Suppressor macrophage treated with lipopolysaccharide for 1 hour (primary cell): ENCODE measurements at regions not wholly inside any gene's neighbourhood (a gene's known extent, or its start where the extent isn't known, plus 50 kb on each side); places are given as distances from the start of the nearest gene placed in this dataset.
A peak's percentile ranks its signal among the peaks of the same experiment; 100 is the strongest.
"Not testable (repeated sequence)": the region's sequence is repeated elsewhere in the genome, so short reads cannot be mapped to it uniquely, and the experiment has no call there.

Experiments used
- DNase-seq, 3 donors: peaks; one replicate each; pipeline ENCODE4 v3.0.0-alpha.2; 2020 to 2022

DNA sequence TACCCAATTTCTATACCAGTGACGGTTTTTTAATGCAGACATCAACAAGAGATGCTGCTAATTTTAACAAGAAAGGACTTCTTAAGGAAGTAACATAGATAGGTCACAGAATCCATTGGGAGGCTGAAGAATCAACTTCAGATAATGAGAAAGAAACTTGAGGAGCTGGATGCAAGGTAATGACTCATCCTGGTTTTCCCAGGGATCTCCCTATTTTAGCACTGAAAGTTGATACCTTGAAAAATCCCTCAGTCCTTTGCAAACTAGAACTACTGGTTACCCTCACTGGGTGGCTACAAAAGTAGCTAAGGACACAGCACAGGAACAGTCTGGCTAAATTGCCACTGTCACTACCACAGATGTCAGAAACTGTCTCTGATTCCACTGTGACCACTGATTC lies 561.9 kb downstream of the FLRT2 start:
- DNase-seq = no peak

DNA sequence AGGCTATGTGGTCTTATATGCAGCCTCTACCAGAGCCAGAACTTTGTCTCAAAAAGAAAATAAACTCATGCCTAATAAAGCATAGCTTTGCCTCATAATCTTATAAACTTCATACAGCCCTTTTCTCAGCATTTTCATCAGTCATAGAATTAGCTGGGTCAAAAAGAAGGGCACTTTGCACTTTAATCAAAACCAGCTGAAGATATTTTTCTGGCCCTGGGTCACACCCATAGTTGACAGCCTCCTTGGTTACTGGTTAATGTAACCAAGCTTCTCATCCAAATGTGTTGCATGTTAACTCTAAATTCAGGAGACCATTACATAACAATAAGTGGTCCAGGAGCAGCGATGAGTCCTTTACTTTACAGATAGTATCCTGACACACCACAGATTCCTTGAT lies 558.2 kb downstream of the FLRT2 start:
- no peak for DNase-seq

DNA sequence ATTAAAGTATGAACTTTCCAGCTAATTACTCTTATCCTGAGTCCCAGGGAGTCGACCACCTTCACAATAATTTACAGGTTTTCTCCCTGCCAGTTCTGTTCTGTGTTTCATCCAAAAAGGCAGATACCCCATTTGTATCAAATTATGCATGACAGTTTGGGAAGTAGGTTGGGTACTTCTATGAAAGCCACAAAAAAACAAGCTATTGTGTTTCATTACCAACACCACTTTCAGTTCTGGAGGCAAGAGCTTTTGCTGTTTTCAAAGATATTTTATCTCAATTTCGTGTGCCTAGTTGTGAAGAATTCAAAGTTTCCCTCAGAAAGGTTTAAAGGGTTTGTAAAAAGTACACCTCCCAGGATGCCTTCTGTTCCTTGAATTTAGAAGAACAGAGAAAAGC lies 557.4 kb downstream of the FLRT2 start:
- DNase-seq = no peak

DNA sequence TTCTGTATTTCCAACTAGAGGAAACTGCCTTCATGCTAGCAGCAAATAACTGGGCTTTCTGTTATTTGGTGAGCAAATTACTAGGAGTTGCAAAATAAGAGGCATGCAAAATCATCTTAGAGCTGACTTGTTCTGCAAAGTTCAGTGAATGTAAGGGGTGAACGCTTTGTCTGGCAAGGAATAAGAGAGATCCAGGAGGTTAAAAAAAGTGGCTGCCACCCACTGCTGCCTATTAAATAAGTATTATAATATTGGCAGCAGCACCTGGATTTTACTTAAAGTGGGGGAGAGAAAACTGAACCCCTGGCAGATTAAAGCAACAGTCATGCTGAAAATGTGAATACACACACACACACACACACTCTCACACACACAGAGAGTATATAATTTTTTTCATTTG lies 557.0 kb downstream of the FLRT2 start:
- DNase-seq = no peak

DNA sequence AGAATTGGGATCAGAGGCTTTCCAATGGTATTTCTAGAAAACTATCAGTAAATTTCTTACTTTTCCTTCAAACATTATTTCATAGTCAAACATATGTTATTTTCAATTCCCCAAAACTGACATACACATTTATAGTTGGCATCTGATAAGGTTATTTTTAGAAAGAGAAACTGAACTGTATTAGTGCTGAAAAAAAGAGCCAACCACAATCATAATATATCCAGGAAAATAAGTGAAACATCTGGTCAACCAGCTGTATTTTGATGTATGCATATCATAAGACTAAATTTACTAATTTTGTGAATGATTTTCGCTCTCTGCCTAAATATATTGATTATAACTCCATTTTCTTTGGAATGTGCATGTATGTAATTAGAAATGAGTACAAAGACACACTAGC lies 554.2 kb downstream of the FLRT2 start:
- DNase-seq = no peak

DNA sequence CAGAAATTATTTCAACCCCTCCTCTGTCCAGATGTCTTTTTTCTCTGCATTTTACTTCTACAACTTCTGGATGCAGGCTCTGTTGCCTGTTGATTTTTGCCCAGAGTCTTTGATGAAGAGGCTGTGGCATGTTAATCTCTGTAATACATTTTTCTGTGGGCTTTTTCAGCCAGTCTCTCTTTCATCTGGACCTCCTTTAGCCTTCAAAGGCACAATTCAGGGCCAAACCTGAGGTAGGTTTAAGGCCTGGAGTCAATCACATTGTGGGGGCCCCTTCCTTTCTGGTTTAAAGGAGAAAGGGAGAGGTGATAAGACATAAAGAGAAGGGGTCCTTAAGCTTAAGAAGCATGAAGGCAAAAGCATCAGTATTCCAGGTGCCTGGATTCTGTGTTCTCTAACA lies 553.7 kb downstream of the FLRT2 start:
- DNase-seq = no peak

DNA sequence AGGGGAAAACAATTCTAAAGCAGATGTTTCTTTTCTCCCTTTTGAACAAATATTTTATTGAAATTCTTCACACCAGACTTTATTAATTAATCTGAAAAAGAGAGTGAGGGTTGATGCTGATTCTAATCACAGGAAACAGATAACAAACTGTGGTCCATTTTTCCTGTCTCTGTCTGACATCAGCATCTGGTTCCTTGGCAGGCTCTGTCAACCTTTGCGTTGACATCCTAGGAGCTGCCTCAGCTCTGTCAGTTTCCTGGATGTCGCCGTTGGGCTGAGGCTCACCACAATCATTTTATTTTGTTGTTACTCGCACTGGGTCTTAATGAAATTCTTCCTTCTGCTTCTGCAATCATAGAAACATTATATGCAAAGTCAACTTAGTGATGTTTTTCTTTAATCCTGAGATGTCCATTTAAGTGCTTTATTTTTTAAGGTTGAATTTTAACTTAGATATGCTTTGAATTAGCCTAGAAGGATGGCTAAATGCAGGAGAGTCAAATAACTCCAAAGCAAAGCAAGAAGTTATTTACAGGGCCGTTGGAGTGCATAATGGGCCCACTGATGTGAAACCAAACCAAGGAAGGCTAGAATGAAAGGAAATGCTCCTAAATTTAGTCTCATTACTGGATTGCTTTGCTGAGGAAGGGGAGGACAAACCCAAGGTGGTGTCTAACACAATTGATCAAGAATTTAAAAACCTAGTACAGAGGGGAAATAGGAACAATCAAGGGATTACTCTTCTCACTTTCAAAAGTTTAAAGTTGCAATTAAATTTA lies 542.4 kb downstream of the FLRT2 start:
- DNase-seq = no peak

DNA sequence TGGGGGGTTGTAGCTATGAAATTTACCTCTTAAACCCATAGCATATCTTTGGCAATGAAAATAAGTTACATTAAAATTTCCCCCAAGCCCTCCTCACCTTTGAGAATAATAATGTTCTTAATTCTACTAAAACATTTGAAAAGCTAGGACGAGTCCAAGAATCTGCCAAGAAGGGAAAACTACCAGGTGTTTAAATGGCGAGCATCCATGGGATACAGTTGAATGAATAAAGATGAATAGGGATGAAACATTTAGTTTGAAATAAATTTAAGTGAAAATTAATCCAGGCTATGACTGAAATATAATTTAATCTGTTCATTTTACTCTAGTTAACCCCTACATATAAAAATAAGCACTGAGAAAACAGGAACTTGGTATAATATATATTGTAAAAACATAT lies 536.7 kb downstream of the FLRT2 start:
- no peak for DNase-seq

DNA sequence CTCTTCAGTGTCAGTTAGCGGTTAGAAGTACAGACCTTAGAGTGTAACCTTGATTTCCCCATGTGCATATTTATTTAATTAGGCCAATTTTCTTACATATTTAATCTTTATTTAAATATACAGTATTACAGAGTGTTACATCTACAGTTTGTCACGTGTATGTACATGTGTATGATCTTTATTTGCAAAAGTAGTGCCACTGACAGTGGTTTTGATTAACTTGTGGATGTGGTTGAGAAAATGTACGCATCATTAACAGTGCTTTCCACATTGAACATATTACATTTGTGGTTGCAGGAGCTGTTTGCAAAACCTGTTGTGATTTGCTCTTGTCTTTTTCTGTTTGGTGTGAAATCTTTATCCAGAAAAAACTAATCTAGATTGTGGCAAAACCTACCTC lies 535.5 kb downstream of the FLRT2 start:
- DNase-seq = no peak

DNA sequence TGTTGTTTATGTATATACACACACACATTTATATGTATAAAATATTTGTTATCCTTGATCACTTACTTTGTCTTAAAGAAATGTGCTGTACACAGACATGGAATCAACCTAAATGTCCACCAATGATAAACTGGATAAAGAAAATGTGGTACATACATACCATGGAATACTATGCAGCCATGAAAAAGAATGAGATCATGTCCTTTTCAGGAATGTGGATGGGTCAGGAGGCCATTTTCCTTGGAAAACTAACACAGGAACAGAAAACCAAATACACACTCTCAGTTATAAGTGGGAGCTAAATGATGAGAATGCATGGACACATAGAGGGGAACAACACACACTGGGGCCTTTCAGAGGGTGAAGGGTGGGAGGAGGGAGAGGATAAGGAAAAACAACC lies 534.7 kb downstream of the FLRT2 start:
- DNase-seq = not testable (repeated sequence)

DNA sequence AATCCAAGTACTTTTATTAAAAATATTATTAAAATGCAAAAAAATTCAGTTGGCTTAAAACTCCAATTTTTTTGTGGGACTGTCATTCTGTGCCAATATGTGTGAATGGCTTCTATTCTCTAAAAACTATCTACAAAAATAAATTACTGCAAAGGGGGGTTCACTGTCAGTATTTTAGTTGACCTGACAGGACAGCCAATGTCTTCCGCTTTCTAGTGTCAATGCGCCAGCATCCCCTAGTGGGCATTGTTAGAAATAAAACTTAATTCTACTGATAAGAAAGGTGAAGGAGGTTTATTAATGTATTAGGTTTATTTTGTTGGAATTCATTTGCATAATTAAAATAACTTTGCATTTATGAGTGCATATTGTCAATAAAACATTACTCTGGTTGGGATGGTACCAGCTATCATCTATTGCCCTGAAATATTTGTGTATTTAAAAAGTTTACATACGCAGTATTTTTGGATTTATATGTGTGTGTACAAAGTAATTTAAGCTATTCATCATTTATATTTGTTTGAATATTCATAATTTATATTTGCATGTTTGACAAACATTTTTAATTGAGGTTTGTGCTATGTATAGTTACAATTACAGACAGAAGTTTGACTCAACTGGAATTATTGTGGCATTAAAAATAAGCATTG lies 527.2 kb downstream of the FLRT2 start:
- DNase-seq = peak; percentile 53 to 66 (median 58)

DNA sequence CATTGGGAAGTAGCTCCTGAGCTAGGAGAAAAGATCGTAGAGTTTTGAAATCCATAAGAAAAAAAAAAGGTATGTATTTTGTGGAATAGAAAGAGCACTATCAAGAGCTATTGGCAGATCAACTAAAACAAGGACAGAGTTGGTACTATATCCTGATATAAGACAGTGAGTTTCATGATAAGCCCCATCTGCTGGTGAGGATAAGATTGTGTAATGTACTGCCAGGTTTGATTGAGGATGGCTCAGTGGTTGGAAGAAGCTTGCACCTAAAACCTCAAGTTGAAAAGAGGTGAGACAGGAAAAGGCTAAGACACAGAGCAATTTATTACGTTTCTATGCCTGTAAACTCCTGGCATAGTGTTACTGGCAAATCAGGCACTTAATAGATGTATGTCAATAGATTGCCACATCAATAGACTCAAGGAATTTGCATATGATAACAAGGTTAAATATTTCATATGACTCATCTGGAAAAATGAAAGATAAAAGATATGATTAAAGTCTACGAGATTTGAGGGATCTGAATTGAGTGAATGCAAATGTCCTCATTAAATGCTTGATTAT lies 525.6 kb downstream of the FLRT2 start:
- no peak for DNase-seq

DNA sequence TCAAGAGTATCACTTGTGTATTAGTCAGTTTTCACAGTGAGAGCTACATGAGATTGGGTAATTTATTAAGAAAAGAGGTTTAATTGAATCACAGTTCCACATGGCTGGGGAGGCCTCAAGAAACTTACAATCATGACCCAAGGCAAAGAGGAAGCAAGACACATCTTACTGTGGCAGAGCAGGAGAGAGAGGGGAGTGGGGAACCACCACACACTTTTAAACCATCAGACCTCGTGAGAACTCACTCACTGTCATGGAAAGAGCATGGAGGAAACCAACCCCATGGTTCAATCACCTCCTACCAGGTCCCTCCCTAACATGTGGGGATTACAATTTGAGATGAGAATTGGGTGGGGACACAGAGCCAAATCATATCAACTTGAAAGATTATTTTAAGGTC lies 522.9 kb downstream of the FLRT2 start:
- DNase-seq = peak in 1 of 3 donors; percentile 5

DNA sequence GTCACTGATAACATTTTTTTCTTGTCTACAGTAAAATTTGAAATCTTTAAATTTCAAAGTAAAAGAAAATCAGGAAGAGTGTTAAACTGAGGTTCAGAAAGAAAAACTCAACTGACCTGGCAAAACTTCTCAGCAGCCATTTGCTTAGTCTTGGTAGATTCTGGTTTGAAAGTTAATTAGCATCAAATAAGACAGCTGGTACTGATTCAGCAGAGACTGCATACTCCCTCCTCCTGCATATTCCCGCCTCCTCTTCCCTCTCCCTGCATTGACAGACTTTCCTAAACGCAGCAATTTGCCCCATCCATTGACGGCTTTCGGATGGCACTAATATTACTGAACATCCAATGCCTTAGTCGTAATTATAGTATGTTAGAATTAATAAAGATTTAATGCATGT lies 520.8 kb downstream of the FLRT2 start:
- DNase-seq = no peak

DNA sequence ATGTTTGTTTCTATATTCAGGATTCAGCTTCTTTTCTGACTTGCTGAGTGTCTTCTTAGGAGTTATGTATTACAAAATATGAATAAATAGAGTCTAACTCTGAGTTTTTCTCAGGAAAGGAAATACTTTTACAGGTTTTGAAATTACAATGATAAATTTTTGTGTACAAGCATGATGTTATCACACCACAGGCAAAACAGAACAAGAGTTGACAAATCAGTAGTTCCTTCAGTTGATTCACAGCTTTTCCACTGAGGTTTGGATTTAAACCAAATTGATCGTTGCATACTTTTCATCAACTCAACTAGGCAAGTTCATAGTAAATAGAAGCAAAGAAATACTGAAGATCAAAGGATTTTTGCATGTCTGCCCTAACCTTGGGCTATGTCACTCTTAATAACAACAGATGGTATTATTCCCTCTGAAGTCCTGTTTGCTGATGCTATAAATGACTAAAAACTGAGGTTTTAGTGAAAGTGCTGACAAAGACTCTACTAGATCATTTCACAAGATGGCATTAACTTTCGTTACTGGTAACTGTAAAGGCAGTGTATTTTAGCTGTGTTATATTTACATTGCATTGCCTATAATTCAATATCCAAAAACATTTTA lies 520.2 kb downstream of the FLRT2 start:
- no peak for DNase-seq

DNA sequence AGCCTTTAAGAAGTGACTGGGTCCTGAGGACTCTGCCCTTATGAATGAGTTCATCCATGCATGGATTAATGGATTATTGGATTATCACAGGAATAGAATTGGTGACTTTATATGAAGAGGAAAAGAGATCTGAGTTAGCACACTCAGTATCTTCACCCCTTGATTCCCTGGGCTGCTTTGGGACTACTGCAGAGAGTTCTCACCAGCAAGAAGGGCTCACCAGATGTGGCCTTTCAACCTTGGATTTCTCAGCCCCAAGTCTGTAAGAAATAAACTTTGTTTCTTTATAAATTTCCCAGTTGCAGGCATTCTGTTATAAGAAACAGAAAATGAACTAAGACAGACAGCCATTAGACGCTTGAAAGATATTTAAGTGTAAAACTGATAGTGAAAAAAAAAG lies 509.2 kb downstream of the FLRT2 start:
- DNase-seq = no peak

DNA sequence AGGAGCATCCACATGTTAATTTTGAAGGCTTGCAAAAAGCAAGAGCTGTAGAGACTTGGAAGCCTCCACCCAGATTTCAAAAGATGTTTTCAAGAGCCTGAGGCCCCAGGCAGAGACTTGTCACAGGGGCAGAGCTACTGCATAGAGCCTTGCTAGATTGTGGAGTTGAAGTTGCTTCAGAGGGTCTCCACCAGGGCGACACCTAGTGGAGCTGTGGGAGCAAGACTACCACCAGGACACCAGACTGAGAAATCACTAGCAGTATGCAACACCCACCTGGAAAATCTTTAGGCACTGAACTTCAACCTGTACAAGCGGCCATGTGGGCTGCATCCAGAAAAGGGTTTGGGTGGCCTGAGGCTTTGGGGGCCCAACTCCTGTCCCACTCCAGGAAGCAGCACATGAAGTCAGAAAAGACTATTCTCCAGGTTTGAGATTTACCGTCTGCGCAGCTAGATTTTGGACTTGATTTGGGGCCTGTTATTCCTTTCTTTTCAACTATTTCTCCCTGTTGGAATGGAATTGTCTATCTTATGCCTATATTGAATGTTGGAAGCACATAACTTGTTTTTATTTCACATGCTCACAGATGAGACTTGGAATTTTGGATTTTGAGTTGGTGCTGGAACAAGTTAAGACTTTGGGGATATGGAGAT lies 508.6 kb downstream of the FLRT2 start:
- DNase-seq = peak; percentile 51 to 70 (median 63)

DNA sequence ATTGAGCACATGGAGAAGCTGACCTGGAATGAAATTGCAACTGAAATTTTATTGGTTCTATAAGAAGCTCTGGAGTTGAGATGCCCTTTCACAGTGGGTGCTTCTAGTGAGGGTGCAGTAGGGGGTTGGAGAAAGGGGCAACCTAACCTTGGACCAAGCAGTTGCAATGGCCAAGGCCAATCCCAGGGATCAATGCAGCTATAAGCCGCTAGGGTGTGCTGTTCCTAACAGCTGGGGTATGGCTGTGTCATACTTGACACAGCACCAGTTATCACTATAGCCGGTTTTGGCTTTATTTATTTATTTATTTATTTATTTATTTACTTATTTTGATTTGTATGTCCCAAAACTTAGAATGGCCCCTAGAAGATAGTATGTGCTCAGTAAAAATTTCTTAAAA lies 505.9 kb downstream of the FLRT2 start:
- DNase-seq = peak in 2 of 3 donors; percentile 27 to 41

DNA sequence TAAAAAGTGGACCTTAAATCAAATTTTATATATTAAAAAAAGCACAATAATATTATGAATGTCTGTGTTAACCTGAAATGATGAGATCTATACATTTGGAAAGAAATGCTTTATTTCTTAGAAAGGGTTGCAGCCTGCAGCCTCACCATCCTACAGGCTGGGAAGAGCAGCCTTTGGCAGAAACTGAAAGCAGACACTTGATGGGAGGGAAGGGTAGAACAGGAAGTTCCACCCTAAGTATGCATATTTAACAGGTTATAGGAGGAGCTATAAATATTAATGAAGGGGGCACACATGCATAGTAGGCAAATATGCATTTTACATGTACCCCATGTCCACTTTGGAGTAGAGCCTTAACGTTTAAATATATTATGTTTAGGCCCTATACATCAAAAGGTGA lies 498.0 kb downstream of the FLRT2 start:
- DNase-seq = no peak

DNA sequence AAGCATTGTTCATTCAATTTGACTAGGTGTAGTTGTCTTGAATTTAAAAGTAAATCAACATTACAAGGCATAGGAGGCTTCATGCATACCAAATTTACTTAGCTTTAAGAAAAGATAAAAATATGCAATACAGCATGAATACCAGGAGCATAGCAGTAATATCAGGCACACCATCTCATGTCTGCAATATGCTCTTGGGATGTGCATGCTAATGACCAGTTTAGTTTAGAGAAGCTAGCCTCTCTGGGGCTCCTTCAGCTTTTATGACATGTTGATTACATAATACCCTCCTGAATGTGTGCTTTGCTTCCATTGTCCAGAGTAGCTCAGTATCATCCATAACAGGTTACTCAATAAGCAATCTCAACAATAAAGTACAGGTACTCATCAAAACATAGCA lies 497.2 kb downstream of the FLRT2 start:
- no peak for DNase-seq

DNA sequence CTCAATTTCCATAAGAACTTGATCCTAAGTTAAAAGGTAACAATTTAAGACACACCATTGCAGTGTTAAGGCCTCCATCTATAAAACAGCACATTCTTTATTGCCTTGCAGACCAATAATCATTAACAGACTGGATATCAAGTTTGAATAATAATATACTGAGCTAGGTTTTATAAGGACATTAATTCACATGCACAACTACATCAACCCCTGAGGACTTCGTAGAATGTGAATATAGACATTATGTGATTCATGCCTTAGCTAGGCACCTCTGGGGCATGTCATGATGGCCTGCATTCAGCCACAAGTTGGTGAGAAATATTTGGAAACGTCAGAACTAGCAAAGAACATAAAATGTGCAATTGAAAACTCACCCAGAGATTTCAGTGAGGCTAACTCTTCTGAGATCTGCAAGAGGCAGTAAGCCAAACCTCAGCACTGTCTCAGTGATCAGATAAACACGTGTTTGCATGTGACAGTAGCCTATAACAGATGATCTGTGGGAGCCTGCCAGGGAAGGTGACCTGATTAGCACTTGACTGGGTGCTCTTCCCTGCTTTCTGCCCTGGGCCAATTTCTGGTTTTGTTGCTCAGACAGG lies 492.2 kb downstream of the FLRT2 start:
- no peak for DNase-seq

DNA sequence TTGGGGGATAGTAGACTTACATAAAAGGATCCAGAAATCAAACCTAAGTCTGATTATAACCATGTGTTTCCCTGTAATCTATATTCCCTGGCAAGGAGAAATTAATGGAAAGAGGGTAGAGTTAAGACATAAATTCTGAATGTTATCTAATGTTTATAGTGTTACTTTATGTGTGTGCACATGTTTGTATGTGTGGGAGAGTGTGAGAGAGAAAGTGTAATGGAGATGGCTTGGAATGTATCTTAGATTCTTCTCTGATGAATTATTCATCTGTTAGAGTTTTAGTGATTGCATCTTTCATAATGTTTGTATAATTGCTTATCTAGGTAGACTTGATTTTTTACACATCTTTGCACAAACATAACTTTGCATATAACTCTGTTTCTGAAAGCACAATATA lies 490.9 kb downstream of the FLRT2 start:
- no peak for DNase-seq

DNA sequence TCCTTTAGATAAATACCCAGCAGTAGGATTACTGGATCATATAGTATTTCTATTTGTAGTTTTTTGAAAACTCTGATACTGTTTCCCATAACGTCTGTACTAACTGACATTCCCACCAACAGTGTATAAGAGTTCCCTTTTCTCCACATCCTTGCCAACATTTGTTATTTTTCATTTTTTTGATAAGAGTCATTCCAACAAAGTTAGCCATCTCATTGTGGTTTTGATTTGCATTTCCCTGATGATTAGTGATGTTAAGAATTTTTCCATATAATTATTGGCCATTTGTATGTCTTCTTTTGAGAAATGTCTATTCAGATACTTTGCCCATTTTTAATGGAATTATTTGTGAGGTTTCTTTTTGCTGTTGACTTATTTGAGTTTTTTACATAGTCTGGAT lies 486.0 kb downstream of the FLRT2 start:
- DNase-seq = no peak
